CD14-positive monocyte (primary cell): ENCODE measurements at regions not wholly inside any gene's neighbourhood (a gene's known extent, or its start where the extent isn't known, plus 50 kb on each side); places are given as distances from the start of the nearest gene placed in this dataset.

Experiments used
- DNase-seq, 3 donors: peaks; one replicate each; pipeline ENCODE4 v3.0.0-alpha.2; 2011 to 2022
- H2AFZ ChIP-seq: 2 replicates; pipeline ENCODE4 v1.6.0; 2012; ENCODE audit warnings: mild to moderate bottlenecking, low read depth, low read length, inconsistent platforms; ENCODE audit not compliant: insufficient read depth, poor library complexity, severe bottlenecking
- H3K27ac ChIP-seq, 2 donors: 1 replicate in 1 of 2; 2 replicates in 1 of 2; pipeline ENCODE4 v1.5.1; 2012 to 2013; ENCODE audit warnings: low read length in 2 of 2, control low read depth in 1 of 2, inconsistent platforms in 1 of 2, low read depth in 1 of 2, mild to moderate bottlenecking in 1 of 2
- H3K27me3 ChIP-seq, 2 donors: one replicate each; pipeline versions ENCODE4 v1.6.0 to v1.6.1; 2011 to 2013; ENCODE audit warnings: low read length in 2 of 2; ENCODE audit not compliant: control insufficient read depth in 2 of 2, insufficient read depth in 2 of 2
- H3K36me3 ChIP-seq, 2 donors: replicated peaks in 1 of 2; 1 replicate in 1 of 2; 2 replicates in 1 of 2; pipeline versions ENCODE4 v1.5.1 to v1.6.1; 2012 to 2013; ENCODE audit warnings: low read length in 2 of 2, control low read depth in 1 of 2, inconsistent platforms in 1 of 2, mild to moderate bottlenecking in 1 of 2; ENCODE audit not compliant: insufficient read depth in 2 of 2, control insufficient read depth in 1 of 2
- H3K4me1 ChIP-seq, 2 donors: 1 replicate in 1 of 2; 2 replicates in 1 of 2; pipeline versions ENCODE4 v1.5.1 to v1.6.1; 2012 to 2013; ENCODE audit warnings: low read length in 2 of 2, control low read depth in 1 of 2, inconsistent platforms in 1 of 2, mild to moderate bottlenecking in 1 of 2, moderate library complexity in 1 of 2; ENCODE audit not compliant: insufficient read depth in 2 of 2, control insufficient read depth in 1 of 2
- H3K4me2 ChIP-seq: replicated peaks from 2 replicates; pipeline ENCODE3; 2012; ENCODE audit warnings: low read length, moderate library complexity, mild to moderate bottlenecking; ENCODE audit not compliant: poor library complexity, severe bottlenecking; ENCODE audit errors: extremely low read depth
- H3K4me3 ChIP-seq, 3 experiments: fragments of 200-600 bp in 1 of 3; sonication (generic) in 1 of 3; replicated peaks in 1 of 3; 1 replicate in 2 of 3; 2 replicates in 1 of 3; pipeline ENCODE4 v1.5.1; 2011 to 2013; ENCODE audit warnings: low read length in 3 of 3, mild to moderate bottlenecking in 3 of 3, control low read depth in 2 of 3, low read depth in 2 of 3, inconsistent platforms in 1 of 3, moderate library complexity in 1 of 3
- H3K79me2 ChIP-seq: 2 replicates; pipeline ENCODE4 v1.6.0; 2012; ENCODE audit warnings: mild to moderate bottlenecking, control low read depth, inconsistent platforms, low read length, moderate library complexity; ENCODE audit not compliant: insufficient read depth
- H3K9ac ChIP-seq: 2 replicates; pipeline ENCODE4 v1.6.0; 2017; ENCODE audit warnings: low read length, mild to moderate bottlenecking; ENCODE audit not compliant: insufficient read depth, poor library complexity, severe bottlenecking
- H3K9me3 ChIP-seq, 2 donors: replicated peaks in 1 of 2; 1 replicate in 1 of 2; 2 replicates in 1 of 2; pipeline versions ENCODE4 v1.5.1 to v1.6.1; 2012 to 2013; ENCODE audit warnings: low read length in 2 of 2, control low read depth in 1 of 2; ENCODE audit not compliant: control insufficient read depth in 1 of 2, insufficient read depth in 1 of 2
- H4K20me1 ChIP-seq: 2 replicates; pipeline ENCODE4 v1.6.0; 2012; ENCODE audit warnings: mild to moderate bottlenecking, low read length, control low read depth, moderate library complexity; ENCODE audit not compliant: insufficient read depth
- H3K27ac Mint-ChIP-seq, 7 donors: one replicate each; pipeline ENCODE4 v1.8.0; 2020; ENCODE audit warnings: mild to moderate bottlenecking in 7 of 7, mixed read lengths in 7 of 7, moderate library complexity in 6 of 7, inconsistent platforms in 2 of 7
- H3K27me3 Mint-ChIP-seq, 3 donors: one replicate each; pipeline ENCODE4 v1.8.0; 2021 to 2022; ENCODE audit warnings: low read depth in 3 of 3, mild to moderate bottlenecking in 3 of 3, mixed read lengths in 3 of 3, moderate library complexity in 3 of 3, inconsistent platforms in 1 of 3
- H3K36me3 Mint-ChIP-seq, 2 donors: one replicate each; pipeline ENCODE4 v1.8.0; 2020; ENCODE audit warnings: mixed read lengths in 2 of 2, inconsistent platforms in 1 of 2, mild to moderate bottlenecking in 1 of 2
- H3K4me1 Mint-ChIP-seq: one replicate; pipeline ENCODE4 v1.8.0; 2020; ENCODE audit warnings: mild to moderate bottlenecking, mixed read lengths
- H3K4me3 Mint-ChIP-seq, 2 donors: one replicate each; pipeline ENCODE4 v1.8.0; 2020; ENCODE audit warnings: mild to moderate bottlenecking in 2 of 2, mixed read lengths in 2 of 2, moderate library complexity in 1 of 2
- H3K9me3 Mint-ChIP-seq, 7 donors: one replicate each; pipeline ENCODE4 v1.8.0; 2020 to 2022; ENCODE audit warnings: mixed read lengths in 7 of 7, mild to moderate bottlenecking in 6 of 7, moderate library complexity in 6 of 7, inconsistent platforms in 2 of 7
- CTCF ChIP-seq: fragments of 200-600 bp; IDR thresholded peaks from one replicate; pipeline ENCODE4 v1.8.0; 2022; ENCODE audit warnings: antibody characterized with exemption, mild to moderate bottlenecking
- WGBS: methylation state at CpG from one replicate; pipeline ENCODE4 v1.1.5; 2013; ENCODE audit warnings: missing lambda C conversion rate; ENCODE audit not compliant: insufficient coverage; 5-methylcytosine and 5-hydroxymethylcytosine counted together
- intact Hi-C, 2 donors: fragments of 100-400 bp; cut with micrococcal nuclease; formaldehyde crosslinking; loops; one replicate each; pipeline versions ENCODE4 v1.15.0 to v1.15.1; 2023

GRCh38 chr2:164145093-164145987 lies 409.5 kb upstream of the FIGN start:
- H3K36me3 ChIP-seq: no peaks in the 10 kb centered on the region
- intact Hi-C loops: no loop called here
- no peaks in the 10 kb centered on the region for H3K27me3 ChIP-seq
- Mint-ChIP-seq H3K4me3 (no peak overlapping the region), H3K27ac (no peak overlapping the region), H3K4me1 (no peaks in the 10 kb centered on the region), H3K36me3 (no peaks in the 10 kb centered on the region), H3K27me3 (no peaks in the 10 kb centered on the region), H3K9me3 (peaks cover 0 to 11% (median 7%) of the 10 kb centered on the region in 7 donors)
- no peak for DNase-seq
- no peak overlapping the region for H3K4me3 ChIP-seq
- no peaks in the 10 kb centered on the region for H3K79me2 ChIP-seq
- WGBS: 60% methylated on average over 1 of the region's 3 CpGs
- no peak overlapping the region for H2AFZ ChIP-seq
- H3K27ac ChIP-seq: no peak overlapping the region
- no peak for TF ChIP-seq CTCF
- no peak overlapping the region for H3K9ac ChIP-seq
- H3K9me3 ChIP-seq: peaks cover 11 to 16% of the 10 kb centered on the region in 2 donors
- no peak overlapping the region for H3K4me2 ChIP-seq
- H4K20me1 ChIP-seq: no peaks in the 10 kb centered on the region
- no peaks in the 10 kb centered on the region for H3K4me1 ChIP-seq

GRCh38 chr2:164143183-164143930 lies 407.5 kb upstream of the FIGN start:
- intact Hi-C loops: no loop called here
- DNase-seq: no peak
- H2AFZ ChIP-seq: no peak overlapping the region
- H3K79me2 ChIP-seq: no peaks in the 10 kb centered on the region
- 96% methylated on average over 20 of the region's 29 CpGs for WGBS
- H3K27ac Mint-ChIP-seq: no peak overlapping the region
- peaks cover 11 to 16% of the 10 kb centered on the region in 2 donors for H3K9me3 ChIP-seq
- no peaks in the 10 kb centered on the region for H3K27me3 Mint-ChIP-seq
- peaks cover 0 to 11% (median 7%) of the 10 kb centered on the region in 7 donors for H3K9me3 Mint-ChIP-seq
- no peaks in the 10 kb centered on the region for H3K4me1 Mint-ChIP-seq
- H3K36me3 ChIP-seq: no peaks in the 10 kb centered on the region
- H3K4me1 ChIP-seq: no peaks in the 10 kb centered on the region
- no peaks in the 10 kb centered on the region for H3K27me3 ChIP-seq
- no peak overlapping the region for H3K4me2 ChIP-seq
- no peak for TF ChIP-seq CTCF
- H3K4me3 Mint-ChIP-seq: no peak overlapping the region
- H3K36me3 Mint-ChIP-seq: no peaks in the 10 kb centered on the region
- no peak overlapping the region for H3K27ac ChIP-seq
- H3K4me3 ChIP-seq: no peak overlapping the region
- no peak overlapping the region for H3K9ac ChIP-seq
- no peaks in the 10 kb centered on the region for H4K20me1 ChIP-seq
